Heart right ventricle (tissue), 16 donors: ENCODE measurements at regions not wholly inside any gene's neighbourhood (a gene's known extent, or its start where the extent isn't known, plus 50 kb on each side); places are given as distances from the start of the nearest gene placed in this dataset.

Experiments used
- ATAC-seq, 8 donors: fragments of 200-7000 bp; cut with Tn5 transposase; one replicate each; pipeline ENCODE4 v1.9.1; 2020; ENCODE audit warnings: mild to moderate bottlenecking in 8 of 8, moderate library complexity in 8 of 8, moderate number of reproducible peaks in 1 of 8
- DNase-seq, 2 donors: peaks; one replicate each; pipeline ENCODE4 v3.0.0-alpha.2; 2020
- H3K27ac ChIP-seq, 10 donors: fragments of 200-600 bp; sonication (generic) in 2 of 10; one replicate each; pipeline versions ENCODE4 v1.5.0 to v1.8.0; 2020 to 2022; ENCODE audit warnings: mild to moderate bottlenecking in 3 of 10
- H3K27me3 ChIP-seq, 7 donors: fragments of 200-600 bp; one replicate each; pipeline ENCODE4 v1.8.0; 2021 to 2022; ENCODE audit warnings: mild to moderate bottlenecking in 2 of 7
- H3K36me3 ChIP-seq, 9 donors: fragments of 200-600 bp; sonication (generic) in 1 of 9; one replicate each; pipeline versions ENCODE4 v1.5.0 to v1.8.0; 2020 to 2022; ENCODE audit warnings: mild to moderate bottlenecking in 2 of 9
- H3K4me1 ChIP-seq, 9 donors: fragments of 200-600 bp; sonication (generic) in 1 of 9; one replicate each; pipeline versions ENCODE4 v1.5.0 to v1.8.0; 2020 to 2022; ENCODE audit warnings: mild to moderate bottlenecking in 4 of 9
- H3K4me3 ChIP-seq, 10 donors: fragments of 200-600 bp; sonication (generic) in 2 of 10; one replicate each; pipeline versions ENCODE4 v1.5.0 to v1.8.0; 2020 to 2022; ENCODE audit warnings: mild to moderate bottlenecking in 7 of 10, moderate library complexity in 2 of 10
- H3K9me3 ChIP-seq, 11 donors: fragments of 200-600 bp in 10 of 11; sonication (generic) in 2 of 11; one replicate each; pipeline versions ENCODE4 v1.5.0 to v1.8.0; 2013 to 2022; ENCODE audit warnings: mild to moderate bottlenecking in 2 of 11, control low read depth in 1 of 11, moderate library complexity in 1 of 11
- WGBS, 2 donors: extraction: QIAGEN DNeasy Blood & Tissue Kit; methylation state at CpG; one replicate each; pipeline ENCODE4 v1.1.7; 2013; ENCODE audit warnings: inconsistent platforms in 1 of 2; 5-methylcytosine and 5-hydroxymethylcytosine counted together
- intact Hi-C, 10 donors: fragments of 100-400 bp; cut with DNase I; formaldehyde crosslinking; loops; one replicate each; pipeline versions ENCODE4 v1.11.1 to v1.14.2; 2022
- TF ChIP-seq, protein P1 (sequence below), 9 donors: fragments of 200-600 bp; sonication (generic) in 2 of 9; IDR thresholded peaks; one replicate each; pipeline versions ENCODE4 v1.5.0 to v1.8.0; 2021 to 2022; ENCODE audit warnings: antibody characterized with exemption in 9 of 9, mild to moderate bottlenecking in 5 of 9, moderate library complexity in 1 of 9
- donor health status: Arrhythmogenic right ventricular cardiomyopathy.
- donor health status: ischemic (EF 13 %, LVEDD 7.1; RV severe dilation, severe dysfunction).
- donor health status: healthy with polysubstance abuse.
- donor health status: DM: no; HTN: yes; CAD: no.
- donor health status: DM: no; HTN: no; CAD: no.
- donor health status: ischemic (EF 25% LVEDD 6.9; RV normal size, moderate dysfunction).
- donor health status: ischemic (EF 25% LVEDD 5.7; RV mildly dilated, moderate dysfunction).
- donor health status: healthy.
- donor health status: DM: yes; HTN: yes; CAD: no.
- donor health status: Ischemic cardiomyopathy.
- donor health status: ischemic (EF 35%, LVEDD 5.7; RV mildly dilated, moderate dysfunction).
- donor health status: nonischemic (EF 11% LVEDD 7.7; RV severe dilation, severe dysfunction).
- donor health status: DM: yes; HTN: yes; CAD: no.
- donor health status: PGD.
- donor health status: ischemic (EF 29% LVEDD 5.4; RV normal size, mild dysfunction).
- donor health status: nonischemic (EF 23%, LVEDD 6.1; RV moderate dilation, normal function).

DNA sequence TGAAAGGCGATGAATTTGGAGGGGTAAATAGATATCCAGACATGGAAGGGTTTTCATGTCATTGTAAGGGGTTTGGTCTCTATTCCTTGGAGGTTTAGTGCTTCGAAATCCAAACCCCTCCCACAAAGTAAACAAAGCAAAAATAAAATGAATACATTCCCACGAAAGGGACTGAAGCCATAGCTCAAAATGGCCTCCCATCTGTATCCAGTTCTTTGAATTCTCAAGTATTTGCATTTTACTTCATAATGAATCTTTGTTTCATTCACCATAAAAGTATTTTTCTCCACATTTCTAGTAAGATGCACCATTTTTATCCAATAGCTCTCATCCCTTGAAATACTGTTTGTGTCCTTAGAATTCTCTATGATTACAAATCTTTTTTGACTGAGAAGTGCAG is 103.2 kb upstream of the DTNA start:
- Histone ChIP-seq H3K9me3 (no peaks in the 10 kb centered on the region), H3K4me1 (peaks cover 3 to 64% (median 15%) of the 10 kb centered on the region in 9 donors), H3K27ac (no peak overlapping the region), H3K36me3 (no peaks in the 10 kb centered on the region), H3K4me3 (no peak overlapping the region), H3K27me3 (no peaks in the 10 kb centered on the region)
- intact Hi-C loops: loop anchor here in 1 of 10 donors (10.0 kb wide), 1 partner anchor 178 kb away; no protein-coding TSS in a partner anchor
- DNase-seq: no peak
- ATAC-seq: no peak
- TF ChIP-seq, protein P1, sequence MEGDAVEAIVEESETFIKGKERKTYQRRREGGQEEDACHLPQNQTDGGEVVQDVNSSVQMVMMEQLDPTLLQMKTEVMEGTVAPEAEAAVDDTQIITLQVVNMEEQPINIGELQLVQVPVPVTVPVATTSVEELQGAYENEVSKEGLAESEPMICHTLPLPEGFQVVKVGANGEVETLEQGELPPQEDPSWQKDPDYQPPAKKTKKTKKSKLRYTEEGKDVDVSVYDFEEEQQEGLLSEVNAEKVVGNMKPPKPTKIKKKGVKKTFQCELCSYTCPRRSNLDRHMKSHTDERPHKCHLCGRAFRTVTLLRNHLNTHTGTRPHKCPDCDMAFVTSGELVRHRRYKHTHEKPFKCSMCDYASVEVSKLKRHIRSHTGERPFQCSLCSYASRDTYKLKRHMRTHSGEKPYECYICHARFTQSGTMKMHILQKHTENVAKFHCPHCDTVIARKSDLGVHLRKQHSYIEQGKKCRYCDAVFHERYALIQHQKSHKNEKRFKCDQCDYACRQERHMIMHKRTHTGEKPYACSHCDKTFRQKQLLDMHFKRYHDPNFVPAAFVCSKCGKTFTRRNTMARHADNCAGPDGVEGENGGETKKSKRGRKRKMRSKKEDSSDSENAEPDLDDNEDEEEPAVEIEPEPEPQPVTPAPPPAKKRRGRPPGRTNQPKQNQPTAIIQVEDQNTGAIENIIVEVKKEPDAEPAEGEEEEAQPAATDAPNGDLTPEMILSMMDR (IDR thresholded peaks at IDR 0.05): no peak
- 86% methylated on average over 3 of the region's 3 CpGs for WGBS, 2 donors

DNA sequence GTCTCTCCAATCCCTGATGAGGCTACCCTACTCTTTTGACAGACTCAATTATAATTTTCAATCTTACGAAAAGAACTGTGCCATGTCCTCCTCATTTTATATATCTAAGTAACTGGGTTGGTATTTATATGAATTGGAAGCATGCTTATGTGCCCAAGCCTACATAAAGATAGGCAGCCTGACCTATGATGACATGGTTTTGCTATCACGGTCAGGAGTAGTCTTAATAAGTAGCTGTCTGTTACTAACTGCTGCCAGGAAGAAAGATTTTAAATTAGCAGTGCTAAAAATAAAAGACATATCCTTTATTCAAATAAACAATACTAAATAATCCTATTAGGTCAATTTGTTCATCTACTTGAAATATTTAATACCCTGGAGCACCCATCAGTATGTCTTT is 102.0 kb upstream of the DTNA start:
- Histone ChIP-seq H3K4me3 (no peak overlapping the region), H3K4me1 (peaks cover 3 to 70% (median 16%) of the 10 kb centered on the region in 9 donors), H3K36me3 (no peaks in the 10 kb centered on the region), H3K27ac (peak overlapping the region in 7 of 10 donors; percentile 1 to 69 (median 48)), H3K9me3 (no peaks in the 10 kb centered on the region), H3K27me3 (no peaks in the 10 kb centered on the region)
- intact Hi-C loops: loop anchor here in 1 of 10 donors (10.0 kb wide), 1 partner anchor 177 kb away; no protein-coding TSS in a partner anchor
- 47 to 50% methylated on average over 2 of the region's 2 CpGs for WGBS, 2 donors
- no peak for DNase-seq
- ATAC-seq: peak in 2 of 8 donors; percentile 53 to 69
- TF ChIP-seq, protein P1 (IDR thresholded peaks at IDR 0.05): no peak

DNA sequence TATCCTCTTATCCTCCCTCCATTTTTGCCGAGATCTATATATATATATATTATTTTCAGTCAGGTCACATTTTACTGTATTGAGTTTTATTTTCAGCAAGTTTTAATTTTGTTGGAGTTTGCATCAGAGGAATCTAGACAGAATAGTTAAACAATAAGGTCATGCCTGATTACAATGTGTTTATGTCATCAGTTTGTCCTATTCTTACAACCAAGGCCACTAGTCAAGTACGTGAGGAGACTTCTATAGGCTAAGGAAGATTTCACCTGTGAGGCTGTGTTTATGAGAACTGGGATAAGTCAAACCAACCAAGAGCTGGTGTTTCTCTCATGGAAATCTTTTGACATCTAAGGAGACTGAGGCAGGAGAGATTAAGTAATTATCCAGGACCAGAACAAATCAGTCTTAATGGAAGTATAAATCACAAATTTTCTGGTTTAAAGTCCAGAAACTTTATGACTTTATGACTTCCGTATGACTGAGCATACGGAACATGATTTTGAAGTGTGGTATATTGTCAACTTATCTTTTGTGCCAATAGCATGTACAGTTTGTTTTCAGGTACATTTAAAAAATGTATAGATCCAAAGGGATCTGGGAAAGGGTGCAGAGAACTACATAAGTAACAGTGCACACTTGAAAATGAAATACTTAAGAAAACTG is 100.0 kb upstream of the DTNA start:
- no peak for DNase-seq
- 75 to 79% methylated on average over 4 of the region's 4 CpGs for WGBS, 2 donors

GRCh38 chr18:34611904-34612303 is 98.2 kb upstream of the DTNA start:
- no peak overlapping the region for H3K4me3 ChIP-seq
- H3K27me3 ChIP-seq: no peaks in the 10 kb centered on the region
- WGBS, 2 donors: 79 to 86% methylated on average over 10 of the region's 10 CpGs
- H3K4me1 ChIP-seq: peaks cover 3 to 51% (median 15%) of the 10 kb centered on the region in 9 donors
- peak; percentile 20 to 87 (median 76) for ATAC-seq
- peaks cover 0 to 15% (median 0%) of the 10 kb centered on the region in 11 donors for H3K9me3 ChIP-seq
- intact Hi-C loops: no loop called here
- TF ChIP-seq, protein P1 (IDR thresholded peaks at IDR 0.05): no peak
- H3K27ac ChIP-seq: peak overlapping the region in 4 of 10 donors; percentile 1 to 44 (median 24)
- no peaks in the 10 kb centered on the region for H3K36me3 ChIP-seq
- peak in 1 of 2 donors; percentile 34 for DNase-seq

More for the DNA sequence above, 100.0 kb upstream of the DTNA start:
- ATAC-seq: no peak
- Histone ChIP-seq H3K9me3 (no peaks in the 10 kb centered on the region), H3K27me3 (no peaks in the 10 kb centered on the region), H3K36me3 (no peaks in the 10 kb centered on the region), H3K27ac (peak overlapping the region in 5 of 10 donors; percentile 12 to 61 (median 37)), H3K4me1 (peaks cover 3 to 69% (median 16%) of the 10 kb centered on the region in 9 donors), H3K4me3 (no peak overlapping the region)
- intact Hi-C loops: loop anchor here in 1 of 10 donors (10.0 kb wide), 1 partner anchor 175 kb away; no protein-coding TSS in a partner anchor
- TF ChIP-seq, protein P1 (IDR thresholded peaks at IDR 0.05): no peak
